ENCODE measurements at regions not wholly inside any gene's neighbourhood (a gene's known extent, or its start where the extent isn't known, plus 50 kb on each side); places are given as distances from the start of the nearest gene placed in this dataset.

DNA sequence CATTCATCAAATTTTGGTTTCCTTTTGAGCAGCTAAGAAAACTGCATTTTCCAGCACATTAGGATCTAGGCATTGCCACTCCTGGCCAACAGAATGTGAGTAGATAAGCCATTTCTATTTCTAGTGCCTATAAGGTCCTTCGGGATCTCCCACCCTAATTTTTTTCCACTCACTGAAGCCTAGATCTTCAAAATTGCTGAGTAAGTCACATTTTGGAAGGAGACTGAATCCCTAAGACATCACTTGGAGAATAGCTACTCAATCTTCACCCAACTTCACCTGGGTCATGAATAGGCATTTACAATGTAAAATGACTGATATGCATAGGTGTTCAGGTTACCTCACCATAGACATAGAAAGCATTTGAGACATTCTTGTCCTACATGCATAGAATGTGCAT, 548.1 kb upstream of the GYPC start:
- Histone ChIP-seq H3K36me3 (replicated peaks; ENCODE audit: low read depth, low read length) (no peaks in the 10 kb centered on the region), H4K20me1 (ENCODE audit: insufficient read depth, low read length) (no peaks in the 10 kb centered on the region), H3K9ac (ENCODE audit: low read length) (no peak overlapping the region), H3K4me3 (ENCODE audit: low read length) (no peak overlapping the region), H3K4me1 (ENCODE audit: low read length) (no peaks in the 10 kb centered on the region), H2AFZ (ENCODE audit: low read depth, low read length) (no peak overlapping the region), H3K9me3 (ENCODE audit: insufficient read depth, low read length) (no peaks in the 10 kb centered on the region), H3K4me2 (ENCODE audit: low read length) (no peak overlapping the region), H3K27me3 (ENCODE audit: low read depth, low read length) (no peaks in the 10 kb centered on the region), H3K79me2 (ENCODE audit: low read length) (no peaks in the 10 kb centered on the region), H3K27ac (ENCODE audit: low read length) (no peak overlapping the region)
- TF ChIP-seq EZH2phosphoT487 (IDR thresholded peaks at IDR 0.05; ENCODE audit: low read depth) = no peak
- TF ChIP-seq, protein P1, sequence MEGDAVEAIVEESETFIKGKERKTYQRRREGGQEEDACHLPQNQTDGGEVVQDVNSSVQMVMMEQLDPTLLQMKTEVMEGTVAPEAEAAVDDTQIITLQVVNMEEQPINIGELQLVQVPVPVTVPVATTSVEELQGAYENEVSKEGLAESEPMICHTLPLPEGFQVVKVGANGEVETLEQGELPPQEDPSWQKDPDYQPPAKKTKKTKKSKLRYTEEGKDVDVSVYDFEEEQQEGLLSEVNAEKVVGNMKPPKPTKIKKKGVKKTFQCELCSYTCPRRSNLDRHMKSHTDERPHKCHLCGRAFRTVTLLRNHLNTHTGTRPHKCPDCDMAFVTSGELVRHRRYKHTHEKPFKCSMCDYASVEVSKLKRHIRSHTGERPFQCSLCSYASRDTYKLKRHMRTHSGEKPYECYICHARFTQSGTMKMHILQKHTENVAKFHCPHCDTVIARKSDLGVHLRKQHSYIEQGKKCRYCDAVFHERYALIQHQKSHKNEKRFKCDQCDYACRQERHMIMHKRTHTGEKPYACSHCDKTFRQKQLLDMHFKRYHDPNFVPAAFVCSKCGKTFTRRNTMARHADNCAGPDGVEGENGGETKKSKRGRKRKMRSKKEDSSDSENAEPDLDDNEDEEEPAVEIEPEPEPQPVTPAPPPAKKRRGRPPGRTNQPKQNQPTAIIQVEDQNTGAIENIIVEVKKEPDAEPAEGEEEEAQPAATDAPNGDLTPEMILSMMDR (IDR thresholded peaks at IDR 0.05; ENCODE audit: low read depth, low read length) = no peak

DNA sequence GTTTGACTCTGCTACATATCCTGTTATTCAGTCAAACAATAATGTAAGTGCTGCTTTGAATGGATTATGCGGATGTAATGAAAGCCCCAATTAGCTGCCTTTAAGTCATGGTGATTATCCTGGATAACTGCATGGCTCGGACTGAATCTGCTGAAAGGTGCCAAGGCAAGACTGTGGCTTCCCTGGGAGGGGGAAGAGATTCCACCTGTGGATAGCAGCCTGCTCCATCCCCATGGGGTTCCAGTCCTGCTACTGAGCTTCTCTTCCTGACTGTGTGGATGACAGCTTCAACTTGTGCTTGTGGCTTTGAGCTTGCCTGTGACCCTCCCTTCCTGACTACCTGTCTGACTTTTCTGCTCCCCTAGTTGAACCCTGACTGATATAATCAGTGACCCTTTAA, 540.0 kb upstream of the GYPC start:
- Histone ChIP-seq H3K4me3 (ENCODE audit: low read length) (no peak overlapping the region), H3K27me3 (ENCODE audit: low read depth, low read length) (no peaks in the 10 kb centered on the region), H3K79me2 (ENCODE audit: low read length) (no peaks in the 10 kb centered on the region), H3K4me1 (ENCODE audit: low read length) (no peaks in the 10 kb centered on the region), H3K4me2 (ENCODE audit: low read length) (no peak overlapping the region), H3K9ac (ENCODE audit: low read length) (no peak overlapping the region), H3K36me3 (replicated peaks; ENCODE audit: low read depth, low read length) (no peaks in the 10 kb centered on the region), H4K20me1 (ENCODE audit: insufficient read depth, low read length) (no peaks in the 10 kb centered on the region), H3K9me3 (ENCODE audit: insufficient read depth, low read length) (no peaks in the 10 kb centered on the region), H2AFZ (ENCODE audit: low read depth, low read length) (no peak overlapping the region), H3K27ac (ENCODE audit: low read length) (no peak overlapping the region)
- TF ChIP-seq, protein P1 (IDR thresholded peaks at IDR 0.05; ENCODE audit: low read depth, low read length) = no peak
- TF ChIP-seq EZH2phosphoT487 (IDR thresholded peaks at IDR 0.05; ENCODE audit: low read depth) = no peak

DNA sequence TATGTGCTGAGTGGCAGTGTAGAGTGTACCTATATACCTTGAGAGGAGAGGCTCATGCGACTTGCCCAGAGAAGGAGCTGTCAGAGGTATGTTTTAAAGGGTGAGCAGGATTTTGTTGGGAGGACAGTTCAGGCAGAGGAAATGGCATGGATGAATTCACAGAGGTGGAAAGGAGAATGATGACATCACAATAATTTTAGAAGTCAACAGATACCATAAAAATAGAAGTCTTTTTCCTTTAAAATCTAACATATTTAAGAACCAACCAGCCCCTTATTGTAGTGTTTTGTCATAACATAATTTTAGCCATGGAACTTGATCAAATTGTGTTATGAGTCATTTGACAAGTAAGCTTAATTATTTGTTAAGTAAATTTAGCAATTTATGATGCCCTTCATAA, 538.1 kb upstream of the GYPC start:
- Histone ChIP-seq H3K4me1 (ENCODE audit: low read length) (no peaks in the 10 kb centered on the region), H3K27ac (ENCODE audit: low read length) (no peak overlapping the region), H3K9ac (ENCODE audit: low read length) (no peak overlapping the region), H2AFZ (ENCODE audit: low read depth, low read length) (no peak overlapping the region), H4K20me1 (ENCODE audit: insufficient read depth, low read length) (no peaks in the 10 kb centered on the region), H3K27me3 (ENCODE audit: low read depth, low read length) (no peaks in the 10 kb centered on the region), H3K4me3 (ENCODE audit: low read length) (no peak overlapping the region), H3K4me2 (ENCODE audit: low read length) (no peak overlapping the region), H3K79me2 (ENCODE audit: low read length) (no peaks in the 10 kb centered on the region), H3K36me3 (replicated peaks; ENCODE audit: low read depth, low read length) (no peaks in the 10 kb centered on the region), H3K9me3 (ENCODE audit: insufficient read depth, low read length) (no peaks in the 10 kb centered on the region)
- no peak for TF ChIP-seq EZH2phosphoT487 (IDR thresholded peaks at IDR 0.05; ENCODE audit: low read depth)
- TF ChIP-seq, protein P1 (IDR thresholded peaks at IDR 0.05; ENCODE audit: low read depth, low read length) = no peak

DNA sequence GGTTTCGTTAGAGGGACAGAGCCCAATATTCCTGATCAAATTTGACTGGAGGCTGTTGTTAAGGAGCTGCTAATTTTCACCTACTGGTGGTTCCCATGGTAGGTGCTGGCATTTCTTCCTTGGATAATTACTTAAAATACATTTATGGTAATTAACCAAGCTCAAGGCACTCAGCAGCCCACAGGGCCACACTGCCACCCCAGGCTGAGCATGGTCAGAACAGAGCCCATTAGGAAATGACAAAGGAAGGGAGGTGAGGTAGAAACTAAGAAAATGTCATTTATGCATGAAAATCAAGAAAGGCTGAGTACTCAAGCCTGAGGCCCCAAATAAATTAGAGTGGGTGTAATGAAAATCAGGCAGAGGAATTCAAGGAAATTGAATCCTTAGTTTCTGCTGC, 510.2 kb upstream of the GYPC start:
- Histone ChIP-seq H3K9ac (ENCODE audit: low read length) (no peak overlapping the region), H4K20me1 (ENCODE audit: insufficient read depth, low read length) (no peaks in the 10 kb centered on the region), H3K79me2 (ENCODE audit: low read length) (no peaks in the 10 kb centered on the region), H3K4me2 (ENCODE audit: low read length) (no peak overlapping the region), H3K4me3 (ENCODE audit: low read length) (no peak overlapping the region), H3K36me3 (replicated peaks; ENCODE audit: low read depth, low read length) (no peaks in the 10 kb centered on the region), H2AFZ (ENCODE audit: low read depth, low read length) (no peak overlapping the region), H3K9me3 (ENCODE audit: insufficient read depth, low read length) (no peaks in the 10 kb centered on the region), H3K4me1 (ENCODE audit: low read length) (no peaks in the 10 kb centered on the region), H3K27me3 (ENCODE audit: low read depth, low read length) (no peaks in the 10 kb centered on the region), H3K27ac (ENCODE audit: low read length) (no peak overlapping the region)
- TF ChIP-seq, protein P1 (IDR thresholded peaks at IDR 0.05; ENCODE audit: low read depth, low read length) = no peak
- TF ChIP-seq EZH2phosphoT487 (IDR thresholded peaks at IDR 0.05; ENCODE audit: low read depth) = no peak
